ENCODE measurements at regions not wholly inside any gene's neighbourhood (a gene's known extent, or its start where the extent isn't known, plus 50 kb on each side); places are given as distances from the start of the nearest gene placed in this dataset.

GRCh38 chr6:140594806-140595128 is 1220.3 kb upstream of the CITED2 start:
- Histone ChIP-seq H3K27ac (ENCODE audit: low read depth, low read length) (no peak overlapping the region), H3K27me3 (ENCODE audit: control insufficient read depth in 5 of 5, insufficient read depth in 4 of 5, low read length in 5 of 5) (no peaks in the 10 kb centered on the region), H3K4me1 (ENCODE audit: control insufficient read depth in 5 of 5, insufficient read depth in 5 of 5, low read length in 5 of 5) (no peaks in the 10 kb centered on the region), H3K36me3 (ENCODE audit: control insufficient read depth in 5 of 5, insufficient read depth in 5 of 5, low read length in 5 of 5) (no peaks in the 10 kb centered on the region), H3K4me3 (ENCODE audit: low read depth in 1 of 5, low read length in 5 of 5) (no peak overlapping the region), H3K9me3 (ENCODE audit: control insufficient read depth in 5 of 5, low read length in 5 of 5) (no peaks in the 10 kb centered on the region), H3K9ac (ENCODE audit: low read length in 5 of 5) (no peak overlapping the region)

- Histone ChIP-seq H3K27ac (ENCODE audit: low read depth, low read length) (no peak overlapping the region), H3K4me1 (ENCODE audit: control insufficient read depth in 5 of 5, insufficient read depth in 5 of 5, low read length in 5 of 5) (no peaks in the 10 kb centered on the region), H3K4me3 (ENCODE audit: low read depth in 1 of 5, low read length in 5 of 5) (no peak overlapping the region)
Measured at GRCh38 chr6:140592877-140593276, 1218.4 kb upstream of the CITED2 start.

GRCh38 chr6:140590641-140591040 is 1216.2 kb upstream of the CITED2 start:
- Histone ChIP-seq H3K27ac (ENCODE audit: low read depth, low read length) (no peak overlapping the region), H3K9me3 (ENCODE audit: control insufficient read depth in 5 of 5, low read length in 5 of 5) (no peaks in the 10 kb centered on the region), H3K36me3 (ENCODE audit: control insufficient read depth in 5 of 5, insufficient read depth in 5 of 5, low read length in 5 of 5) (no peaks in the 10 kb centered on the region), H3K4me3 (ENCODE audit: low read depth in 1 of 5, low read length in 5 of 5) (no peak overlapping the region), H3K4me1 (ENCODE audit: control insufficient read depth in 5 of 5, insufficient read depth in 5 of 5, low read length in 5 of 5) (peaks cover 0 to 4% (median 0%) of the 10 kb centered on the region in 5 donors), H3K27me3 (ENCODE audit: control insufficient read depth in 5 of 5, insufficient read depth in 4 of 5, low read length in 5 of 5) (no peaks in the 10 kb centered on the region), H3K9ac (ENCODE audit: low read length in 5 of 5) (no peak overlapping the region)

More at GRCh38 chr6:140592877-140593276, 1218.4 kb upstream of the CITED2 start:
- H3K27me3 ChIP-seq (ENCODE audit: control insufficient read depth in 5 of 5, insufficient read depth in 4 of 5, low read length in 5 of 5) = no peaks in the 10 kb centered on the region
- no peak overlapping the region for H3K9ac ChIP-seq (ENCODE audit: low read length in 5 of 5)
- no peaks in the 10 kb centered on the region for H3K36me3 ChIP-seq (ENCODE audit: control insufficient read depth in 5 of 5, insufficient read depth in 5 of 5, low read length in 5 of 5)
- no peaks in the 10 kb centered on the region for H3K9me3 ChIP-seq (ENCODE audit: control insufficient read depth in 5 of 5, low read length in 5 of 5)

GRCh38 chr6:140586426-140587061 is 1212.1 kb upstream of the CITED2 start:
- peaks cover 0 to 4% (median 0%) of the 10 kb centered on the region in 5 donors for H3K4me1 ChIP-seq (ENCODE audit: control insufficient read depth in 5 of 5, insufficient read depth in 5 of 5, low read length in 5 of 5)
- no peaks in the 10 kb centered on the region for H3K36me3 ChIP-seq (ENCODE audit: control insufficient read depth in 5 of 5, insufficient read depth in 5 of 5, low read length in 5 of 5)
- no peak overlapping the region for H3K4me3 ChIP-seq (ENCODE audit: low read depth in 1 of 5, low read length in 5 of 5)
- H3K9me3 ChIP-seq (ENCODE audit: control insufficient read depth in 5 of 5, low read length in 5 of 5) = no peaks in the 10 kb centered on the region
- H3K9ac ChIP-seq (ENCODE audit: low read length in 5 of 5) = no peak overlapping the region
- no peak overlapping the region for H3K27ac ChIP-seq (ENCODE audit: low read depth, low read length)
- no peaks in the 10 kb centered on the region for H3K27me3 ChIP-seq (ENCODE audit: control insufficient read depth in 5 of 5, insufficient read depth in 4 of 5, low read length in 5 of 5)

GRCh38 chr6:140581601-140582000 is 1207.2 kb upstream of the CITED2 start:
- no peaks in the 10 kb centered on the region for H3K9me3 ChIP-seq (ENCODE audit: control insufficient read depth in 5 of 5, low read length in 5 of 5)
- no peaks in the 10 kb centered on the region for H3K36me3 ChIP-seq (ENCODE audit: control insufficient read depth in 5 of 5, insufficient read depth in 5 of 5, low read length in 5 of 5)
- peaks cover 0 to 6% (median 0%) of the 10 kb centered on the region in 5 donors for H3K4me1 ChIP-seq (ENCODE audit: control insufficient read depth in 5 of 5, insufficient read depth in 5 of 5, low read length in 5 of 5)
- H3K27me3 ChIP-seq (ENCODE audit: control insufficient read depth in 5 of 5, insufficient read depth in 4 of 5, low read length in 5 of 5) = no peaks in the 10 kb centered on the region
- no peak overlapping the region for H3K4me3 ChIP-seq (ENCODE audit: low read depth in 1 of 5, low read length in 5 of 5)
- H3K9ac ChIP-seq (ENCODE audit: low read length in 5 of 5) = no peak overlapping the region
- H3K27ac ChIP-seq (ENCODE audit: low read depth, low read length) = no peak overlapping the region

GRCh38 chr6:140579918-140580317 is 1205.5 kb upstream of the CITED2 start:
- H3K27me3 ChIP-seq (ENCODE audit: control insufficient read depth in 5 of 5, insufficient read depth in 4 of 5, low read length in 5 of 5) = no peaks in the 10 kb centered on the region
- H3K36me3 ChIP-seq (ENCODE audit: control insufficient read depth in 5 of 5, insufficient read depth in 5 of 5, low read length in 5 of 5) = no peaks in the 10 kb centered on the region
- peaks cover 0 to 2% (median 0%) of the 10 kb centered on the region in 5 donors for H3K4me1 ChIP-seq (ENCODE audit: control insufficient read depth in 5 of 5, insufficient read depth in 5 of 5, low read length in 5 of 5)
- no peak overlapping the region for H3K27ac ChIP-seq (ENCODE audit: low read depth, low read length)
- H3K9me3 ChIP-seq (ENCODE audit: control insufficient read depth in 5 of 5, low read length in 5 of 5) = no peaks in the 10 kb centered on the region
- H3K4me3 ChIP-seq (ENCODE audit: low read depth in 1 of 5, low read length in 5 of 5) = no peak overlapping the region
- H3K9ac ChIP-seq (ENCODE audit: low read length in 5 of 5) = no peak overlapping the region

- no peak overlapping the region for H3K9ac ChIP-seq (ENCODE audit: low read length in 5 of 5)
- peaks cover 0 to 9% (median 4%) of the 10 kb centered on the region in 5 donors for H3K4me1 ChIP-seq (ENCODE audit: control insufficient read depth in 5 of 5, insufficient read depth in 5 of 5, low read length in 5 of 5)
- no peaks in the 10 kb centered on the region for H3K36me3 ChIP-seq (ENCODE audit: control insufficient read depth in 5 of 5, insufficient read depth in 5 of 5, low read length in 5 of 5)
- H3K4me3 ChIP-seq (ENCODE audit: low read depth in 1 of 5, low read length in 5 of 5) = no peak overlapping the region
- H3K27ac ChIP-seq (ENCODE audit: low read depth, low read length) = no peak overlapping the region
- no peaks in the 10 kb centered on the region for H3K9me3 ChIP-seq (ENCODE audit: control insufficient read depth in 5 of 5, low read length in 5 of 5)
- H3K27me3 ChIP-seq (ENCODE audit: control insufficient read depth in 5 of 5, insufficient read depth in 4 of 5, low read length in 5 of 5) = no peaks in the 10 kb centered on the region
Measured at GRCh38 chr6:140576004-140576555, 1201.6 kb upstream of the CITED2 start.

GRCh38 chr6:140572867-140573266 is 1198.4 kb upstream of the CITED2 start:
- Histone ChIP-seq H3K4me3 (ENCODE audit: low read depth in 1 of 5, low read length in 5 of 5) (no peak overlapping the region), H3K9me3 (ENCODE audit: control insufficient read depth in 5 of 5, low read length in 5 of 5) (no peaks in the 10 kb centered on the region), H3K27me3 (ENCODE audit: control insufficient read depth in 5 of 5, insufficient read depth in 4 of 5, low read length in 5 of 5) (no peaks in the 10 kb centered on the region), H3K9ac (ENCODE audit: low read length in 5 of 5) (no peak overlapping the region), H3K27ac (ENCODE audit: low read depth, low read length) (no peak overlapping the region), H3K4me1 (ENCODE audit: control insufficient read depth in 5 of 5, insufficient read depth in 5 of 5, low read length in 5 of 5) (peaks cover 0 to 9% (median 4%) of the 10 kb centered on the region in 5 donors), H3K36me3 (ENCODE audit: control insufficient read depth in 5 of 5, insufficient read depth in 5 of 5, low read length in 5 of 5) (no peaks in the 10 kb centered on the region)

- H3K4me1 ChIP-seq (ENCODE audit: control insufficient read depth in 5 of 5, insufficient read depth in 5 of 5, low read length in 5 of 5) = peaks cover 0 to 13% (median 7%) of the 10 kb centered on the region in 5 donors
- H3K27me3 ChIP-seq (ENCODE audit: control insufficient read depth in 5 of 5, insufficient read depth in 4 of 5, low read length in 5 of 5) = no peaks in the 10 kb centered on the region
- H3K36me3 ChIP-seq (ENCODE audit: control insufficient read depth in 5 of 5, insufficient read depth in 5 of 5, low read length in 5 of 5) = no peaks in the 10 kb centered on the region
- no peak overlapping the region for H3K4me3 ChIP-seq (ENCODE audit: low read depth in 1 of 5, low read length in 5 of 5)
- no peak overlapping the region for H3K27ac ChIP-seq (ENCODE audit: low read depth, low read length)
- H3K9ac ChIP-seq (ENCODE audit: low read length in 5 of 5) = no peak overlapping the region
- H3K9me3 ChIP-seq (ENCODE audit: control insufficient read depth in 5 of 5, low read length in 5 of 5) = no peaks in the 10 kb centered on the region
Measured at GRCh38 chr6:140572129-140572528, 1197.7 kb upstream of the CITED2 start.

- Histone ChIP-seq H3K36me3 (ENCODE audit: control insufficient read depth in 5 of 5, insufficient read depth in 5 of 5, low read length in 5 of 5) (no peaks in the 10 kb centered on the region), H3K27ac (ENCODE audit: low read depth, low read length) (no peak overlapping the region), H3K4me1 (ENCODE audit: control insufficient read depth in 5 of 5, insufficient read depth in 5 of 5, low read length in 5 of 5) (peaks cover 0 to 23% (median 15%) of the 10 kb centered on the region in 5 donors), H3K9ac (ENCODE audit: low read length in 5 of 5) (no peak overlapping the region), H3K9me3 (ENCODE audit: control insufficient read depth in 5 of 5, low read length in 5 of 5) (no peaks in the 10 kb centered on the region), H3K4me3 (ENCODE audit: low read depth in 1 of 5, low read length in 5 of 5) (no peak overlapping the region), H3K27me3 (ENCODE audit: control insufficient read depth in 5 of 5, insufficient read depth in 4 of 5, low read length in 5 of 5) (no peaks in the 10 kb centered on the region)
Measured at GRCh38 chr6:140571145-140571544, 1196.7 kb upstream of the CITED2 start.
